Esophagus squamous epithelium (tissue), 5 donors: ENCODE measurements at regions not wholly inside any gene's neighbourhood (a gene's known extent, or its start where the extent isn't known, plus 50 kb on each side); places are given as distances from the start of the nearest gene placed in this dataset.
A peak's percentile ranks its signal among the peaks of the same experiment; 100 is the strongest.

Experiments
- DNase-seq: peaks from one replicate; lab custom pipeline; 2025; lab: John Stamatoyannopoulos, UW
- H3K27ac ChIP-seq, 4 donors: fragments of 200-600 bp; sonication (generic); one replicate each; pipeline ENCODE4 v1.5.1; 2016 to 2019; ENCODE audit warnings: mild to moderate bottlenecking in 1 of 4
- H3K27me3 ChIP-seq, 4 donors: fragments of 200-600 bp; sonication (generic); 1 replicate in 3 of 4; 2 replicates in 1 of 4; pipeline versions ENCODE4 v1.5.1 to v1.6.0; 2017 to 2021; ENCODE audit warnings: antibody characterized with exemption in 1 of 4
- H3K36me3 ChIP-seq, 3 donors: fragments of 200-600 bp; sonication (generic); one replicate each; pipeline ENCODE4 v1.5.1; 2016 to 2019
- H3K4me1 ChIP-seq, 3 donors: fragments of 200-600 bp; sonication (generic); one replicate each; pipeline ENCODE4 v1.5.1; 2017 to 2019
- H3K4me3 ChIP-seq, 4 donors: fragments of 200-600 bp; sonication (generic); 1 replicate in 3 of 4; 2 replicates in 1 of 4; pipeline ENCODE4 v1.5.1; 2016 to 2019; ENCODE audit warnings: mild to moderate bottlenecking in 2 of 4, moderate library complexity in 1 of 4
- H3K9me3 ChIP-seq, 3 donors: fragments of 200-600 bp; sonication (generic); one replicate each; pipeline ENCODE4 v1.5.1; 2016 to 2019
- CTCF ChIP-seq, 6 experiments: fragments of 450-650 bp in 4 of 6; fragments of 200-600 bp in 2 of 6; sonication (generic) in 2 of 6; IDR thresholded peaks; one replicate each; pipeline ENCODE4 v1.5.1; 2016 to 2019; ENCODE audit warnings: antibody characterized with exemption in 6 of 6, mild to moderate bottlenecking in 4 of 6, moderate library complexity in 4 of 6
- POLR2A ChIP-seq, 4 donors: fragments of 450-650 bp; IDR thresholded peaks; one replicate each; pipeline ENCODE4 v1.6.1; 2017; ENCODE audit warnings: antibody characterized with exemption in 4 of 4, mild to moderate bottlenecking in 4 of 4, moderate library complexity in 3 of 4
- WGBS, 2 donors: methylation state at CpG; one replicate each; pipeline ENCODE4 v1.1.5; 2018; 5-methylcytosine and 5-hydroxymethylcytosine counted together
- intact Hi-C: fragments of 100-400 bp; cut with DNase I; formaldehyde crosslinking; loops from one replicate; pipeline ENCODE4 v1.15.0; 2022
- donor health status: DM: yes; HTN: yes; CAD: no.

GRCh38 chr3:102106416-102107097, 257.2 kb downstream of the NFKBIZ start:
- Histone ChIP-seq H3K27me3 (no peaks in the 10 kb centered on the region), H3K27ac (no peak overlapping the region), H3K4me1 (no peaks in the 10 kb centered on the region), H3K9me3 (no peaks in the 10 kb centered on the region), H3K4me3 (no peak overlapping the region), H3K36me3 (no peaks in the 10 kb centered on the region)
- WGBS, 2 donors = 86 to 88% methylated on average over 9 of the region's 9 CpGs
- TF ChIP-seq POLR2A (IDR thresholded peaks at IDR 0.05) = no peak
- no peak for TF ChIP-seq CTCF (IDR thresholded peaks at IDR 0.05)
- intact Hi-C loops = no loop called here
- DNase-seq = no peak

DNA sequence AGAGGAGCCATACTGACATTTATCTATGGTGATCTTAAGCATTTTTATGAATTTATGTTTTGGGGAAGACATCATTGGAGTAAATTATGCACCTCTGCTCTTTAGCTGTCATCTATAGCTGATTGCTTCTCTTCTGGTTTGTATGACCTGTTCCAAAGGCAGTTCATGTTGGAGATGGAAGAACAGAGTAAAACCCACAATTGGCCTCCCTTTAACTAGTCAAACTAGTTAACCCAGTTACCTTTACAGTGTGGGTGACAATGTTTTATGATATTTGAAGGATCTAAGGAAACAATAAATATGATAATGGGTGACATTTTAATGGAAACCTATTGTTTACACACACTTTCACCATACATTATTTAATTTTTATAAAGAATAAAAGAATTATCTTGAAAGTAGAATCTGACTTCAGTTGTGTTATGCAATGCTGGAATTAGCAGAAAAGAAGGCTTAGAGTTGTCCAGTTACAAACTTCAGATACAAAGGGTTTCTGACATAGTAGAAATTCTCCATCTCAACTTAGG, 263.5 kb downstream of the NFKBIZ start:
- intact Hi-C loops = no loop called here
- no peaks in the 10 kb centered on the region for H3K36me3 ChIP-seq
- peaks cover 0 to 17% (median 0%) of the 10 kb centered on the region in 3 donors for H3K4me1 ChIP-seq
- TF ChIP-seq POLR2A (IDR thresholded peaks at IDR 0.05) = no peak
- no peak for TF ChIP-seq CTCF (IDR thresholded peaks at IDR 0.05)
- no peak for DNase-seq
- H3K4me3 ChIP-seq = no peak overlapping the region
- H3K27me3 ChIP-seq = no peaks in the 10 kb centered on the region
- H3K27ac ChIP-seq = peak overlapping the region in 2 of 4 donors; percentile 43 to 62
- H3K9me3 ChIP-seq = no peaks in the 10 kb centered on the region

- 84 to 93% methylated on average over 11 of the region's 11 CpGs for WGBS, 2 donors
- H3K9me3 ChIP-seq = no peaks in the 10 kb centered on the region
- H3K36me3 ChIP-seq = no peaks in the 10 kb centered on the region
- intact Hi-C loops = no loop called here
- H3K4me3 ChIP-seq = no peak overlapping the region
- DNase-seq = no peak
- TF ChIP-seq POLR2A (IDR thresholded peaks at IDR 0.05) = no peak
- no peak for TF ChIP-seq CTCF (IDR thresholded peaks at IDR 0.05)
- no peaks in the 10 kb centered on the region for H3K27me3 ChIP-seq
- peaks cover 0 to 17% (median 0%) of the 10 kb centered on the region in 3 donors for H3K4me1 ChIP-seq
- H3K27ac ChIP-seq = peak overlapping the region in 2 of 4 donors; percentile 43 to 62
Measured at GRCh38 chr3:102113421-102114041, 264.2 kb downstream of the NFKBIZ start.

DNA sequence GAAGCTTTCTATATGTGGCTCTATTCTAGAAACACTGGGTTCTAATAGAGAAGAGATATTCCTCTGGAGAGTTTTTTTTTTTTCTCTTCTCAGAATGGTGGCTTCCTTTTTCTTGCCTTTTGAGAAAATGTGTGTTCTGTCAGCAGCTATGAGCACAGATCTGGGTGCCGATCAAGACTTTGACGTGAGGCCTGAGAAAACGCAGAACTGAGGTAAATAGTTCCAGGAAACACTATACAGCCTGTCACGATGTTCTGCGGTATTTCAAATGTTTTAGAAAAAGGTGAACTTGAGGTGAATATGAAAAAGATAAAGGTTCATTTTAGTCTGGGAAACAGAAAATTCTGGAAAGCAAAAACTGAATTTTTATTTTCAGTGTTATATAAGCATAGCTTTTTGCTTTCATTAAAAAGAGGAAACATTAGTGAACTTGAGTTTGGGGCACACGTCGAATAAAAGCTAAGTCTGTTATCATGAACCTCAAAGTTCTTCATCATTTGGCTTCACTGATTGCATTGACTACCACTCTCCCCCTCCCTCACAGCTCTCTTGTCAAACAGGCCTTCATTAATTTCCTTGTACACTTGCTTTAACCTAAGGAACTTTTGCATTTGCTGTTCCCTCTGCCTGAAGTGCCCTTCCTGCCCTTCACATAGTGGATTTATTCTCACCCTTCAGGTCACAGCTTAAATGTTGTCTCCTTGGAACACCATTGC, 265.1 kb downstream of the NFKBIZ start:
- H3K4me1 ChIP-seq = peaks cover 0 to 17% (median 0%) of the 10 kb centered on the region in 3 donors
- WGBS, 2 donors = 71 to 76% methylated on average over 7 of the region's 7 CpGs
- H3K4me3 ChIP-seq = no peak overlapping the region
- no peaks in the 10 kb centered on the region for H3K36me3 ChIP-seq
- no peaks in the 10 kb centered on the region for H3K27me3 ChIP-seq
- intact Hi-C loops = no loop called here
- DNase-seq = no peak
- no peak overlapping the region for H3K27ac ChIP-seq
- no peaks in the 10 kb centered on the region for H3K9me3 ChIP-seq
- no peak for TF ChIP-seq POLR2A (IDR thresholded peaks at IDR 0.05)
- TF ChIP-seq CTCF (IDR thresholded peaks at IDR 0.05) = no peak

DNA sequence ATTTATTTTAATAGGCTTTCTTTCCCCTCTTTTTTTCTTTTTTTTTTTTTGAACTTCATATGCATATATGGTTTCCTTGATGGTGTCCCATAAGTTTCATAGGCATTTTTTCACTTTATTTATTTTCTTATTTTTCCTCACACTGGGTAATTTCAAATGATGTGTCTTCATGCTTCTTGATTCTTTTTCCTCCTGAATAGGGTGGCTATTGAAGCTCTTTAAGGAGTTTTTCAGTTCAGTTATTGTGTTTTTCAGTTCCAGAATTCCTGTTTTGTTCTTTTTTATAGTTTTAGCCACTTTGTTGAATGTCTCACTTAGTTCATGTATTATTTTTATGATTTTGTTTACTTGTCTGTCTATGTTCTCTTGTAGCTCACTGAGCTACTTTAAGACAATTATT, 273.2 kb downstream of the NFKBIZ start:
- H3K9me3 ChIP-seq = peaks cover 0 to 10% (median 0%) of the 10 kb centered on the region in 3 donors
- no peak overlapping the region for H3K27ac ChIP-seq
- H3K27me3 ChIP-seq = no peaks in the 10 kb centered on the region
- H3K4me3 ChIP-seq = no peak overlapping the region
- no peak for DNase-seq
- intact Hi-C loops = no loop called here
- TF ChIP-seq POLR2A (IDR thresholded peaks at IDR 0.05) = no peak
- no peak for TF ChIP-seq CTCF (IDR thresholded peaks at IDR 0.05)
- peaks cover 0 to 32% (median 11%) of the 10 kb centered on the region in 3 donors for H3K4me1 ChIP-seq
- no peaks in the 10 kb centered on the region for H3K36me3 ChIP-seq
